H9 (cell line): ENCODE measurements at regions not wholly inside any gene's neighbourhood (a gene's known extent, or its start where the extent isn't known, plus 50 kb on each side); places are given as distances from the start of the nearest gene placed in this dataset.
A peak's percentile ranks its signal among the peaks of the same experiment; 100 is the strongest.

Source experiments
- DNase-seq: peaks from one replicate; pipeline ENCODE4 v3.0.0-alpha.2; 2017
- H2AFZ ChIP-seq: one replicate; pipeline ENCODE4 v1.6.1; 2013; ENCODE audit warnings: mild to moderate bottlenecking, low read length, control low read depth, moderate library complexity
- H2AK5ac ChIP-seq: 2 replicates; pipeline ENCODE4 v1.6.1; 2013; ENCODE audit warnings: low read length, control low read depth, mixed read lengths; ENCODE audit not compliant: insufficient read length
- H2BK120ac ChIP-seq: one replicate; pipeline ENCODE4 v1.6.1; 2013; ENCODE audit warnings: low read depth, mild to moderate bottlenecking, low read length, control low read depth, inconsistent platforms; ENCODE audit not compliant: poor library complexity, severe bottlenecking
- H2BK12ac ChIP-seq: 2 replicates; pipeline ENCODE4 v1.6.1; 2013; ENCODE audit warnings: low read length, control low read depth, mixed read lengths, low read depth; ENCODE audit not compliant: insufficient read length
- H2BK15ac ChIP-seq: 2 replicates; pipeline ENCODE4 v1.6.1; 2013; ENCODE audit warnings: low read depth, low read length, control low read depth
- H2BK20ac ChIP-seq: one replicate; pipeline ENCODE4 v1.6.1; 2013; ENCODE audit warnings: low read depth, mild to moderate bottlenecking, low read length, control low read depth, inconsistent platforms; ENCODE audit not compliant: poor library complexity, severe bottlenecking
- H2BK5ac ChIP-seq: 2 replicates; pipeline ENCODE4 v1.6.1; 2013; ENCODE audit warnings: low read length, control low read depth, mixed read lengths; ENCODE audit not compliant: insufficient read length
- H3K14ac ChIP-seq: 2 replicates; pipeline ENCODE4 v1.6.1; 2013; ENCODE audit warnings: low read length, control low read depth; ENCODE audit not compliant: insufficient read depth
- H3K18ac ChIP-seq: 2 replicates; pipeline ENCODE4 v1.6.1; 2013; ENCODE audit warnings: low read depth, mild to moderate bottlenecking, mixed read lengths, low read length, control low read depth; ENCODE audit not compliant: insufficient read length
- H3K23ac ChIP-seq: 2 replicates; pipeline ENCODE4 v1.6.1; 2013; ENCODE audit warnings: low read length, control low read depth, mixed read lengths, low read depth; ENCODE audit not compliant: insufficient read length
- H3K23me2 ChIP-seq: 2 replicates; pipeline ENCODE4 v1.6.1; 2013; ENCODE audit warnings: low read depth, mild to moderate bottlenecking, mixed read lengths, low read length, control low read depth; ENCODE audit not compliant: insufficient read length, poor library complexity, severe bottlenecking
- H3K27ac ChIP-seq: 2 replicates; pipeline ENCODE4 v1.5.1; 2013; ENCODE audit warnings: low read length, control low read depth, mixed read lengths, low read depth; ENCODE audit not compliant: insufficient read length
- H3K27me3 ChIP-seq: 2 replicates; pipeline ENCODE4 v1.6.1; 2013; ENCODE audit warnings: low read length, control low read depth, inconsistent platforms; ENCODE audit not compliant: insufficient read depth
- H3K4ac ChIP-seq: 2 replicates; pipeline ENCODE4 v1.6.1; 2013; ENCODE audit warnings: low read depth, mild to moderate bottlenecking, control low read depth, inconsistent platforms, low read length, moderate library complexity
- H3K4me1 ChIP-seq: 2 replicates; pipeline ENCODE4 v1.6.1; 2013; ENCODE audit warnings: low read length, control low read depth, inconsistent platforms; ENCODE audit not compliant: insufficient read depth
- H3K4me2 ChIP-seq: 2 replicates; pipeline ENCODE4 v1.6.1; 2013; ENCODE audit warnings: low read length, control low read depth, mixed read lengths; ENCODE audit not compliant: insufficient read length, insufficient read depth
- H3K56ac ChIP-seq: 2 replicates; pipeline ENCODE4 v1.6.1; 2013; ENCODE audit warnings: low read depth, mild to moderate bottlenecking, mixed read lengths, low read length, control low read depth; ENCODE audit not compliant: insufficient read length
- H3K79me1 ChIP-seq: 2 replicates; pipeline ENCODE4 v1.6.1; 2013; ENCODE audit warnings: low read depth, mild to moderate bottlenecking, moderate library complexity, low read length, control low read depth, inconsistent platforms; ENCODE audit not compliant: insufficient read depth, poor library complexity, severe bottlenecking
- H3K79me2 ChIP-seq: 2 replicates; pipeline ENCODE4 v1.6.1; 2013; ENCODE audit warnings: low read length, control low read depth, inconsistent platforms; ENCODE audit not compliant: insufficient read depth
- H3K9ac ChIP-seq: 2 replicates; pipeline ENCODE4 v1.6.1; 2013; ENCODE audit warnings: low read length, control low read depth, mixed read lengths; ENCODE audit not compliant: insufficient read length; ENCODE audit errors: extremely low read depth
- H3K9me3 ChIP-seq: one replicate; pipeline ENCODE4 v1.6.1; 2013; ENCODE audit warnings: low read depth, low read length, inconsistent platforms; ENCODE audit not compliant: control insufficient read depth
- H3T11ph ChIP-seq: one replicate; pipeline ENCODE4 v1.6.1; 2013; ENCODE audit warnings: mild to moderate bottlenecking, low read length, control low read depth, inconsistent platforms
- H4K20me1 ChIP-seq: one replicate; pipeline ENCODE4 v1.6.1; 2013; ENCODE audit not compliant: control insufficient read depth, insufficient read length, insufficient read depth
- H4K5ac ChIP-seq: 2 replicates; pipeline ENCODE4 v1.6.1; 2013; ENCODE audit warnings: low read depth, mild to moderate bottlenecking, mixed read lengths, low read length, control low read depth; ENCODE audit not compliant: insufficient read length
- H4K8ac ChIP-seq: replicated peaks from 2 replicates; pipeline ENCODE4 v1.6.1; 2013; ENCODE audit warnings: low read length, control low read depth, mixed read lengths, low read depth; ENCODE audit not compliant: insufficient read length
- H4K91ac ChIP-seq: 2 replicates; pipeline ENCODE4 v1.6.1; 2013; ENCODE audit warnings: low read depth, mild to moderate bottlenecking, moderate library complexity, mixed read lengths, low read length, control low read depth; ENCODE audit not compliant: insufficient read length
- H3K27ac Mint-ChIP-seq, 3 experiments: 2 replicates in 2 of 3; 3 replicates in 1 of 3; pipeline ENCODE4 v1.8.0; 2020 to 2021; ENCODE audit warnings: mixed read lengths in 3 of 3, mild to moderate bottlenecking in 1 of 3, moderate library complexity in 1 of 3
- H3K27me3 Mint-ChIP-seq: 2 replicates; pipeline ENCODE4 v1.8.0; 2021; ENCODE audit warnings: low read depth, mild to moderate bottlenecking, moderate library complexity, mixed read lengths
- H3K36me3 Mint-ChIP-seq, 3 experiments: 2 replicates in 2 of 3; 3 replicates in 1 of 3; pipeline ENCODE4 v1.8.0; 2020 to 2021; ENCODE audit warnings: low read depth in 3 of 3, mixed read lengths in 3 of 3; ENCODE audit not compliant: insufficient read depth in 1 of 3
- H3K4me1 Mint-ChIP-seq, 2 experiments: 2 replicates each; pipeline ENCODE4 v1.8.0; 2020; ENCODE audit warnings: mixed read lengths in 2 of 2
- H3K4me3 Mint-ChIP-seq, 2 experiments: 2 replicates in 1 of 2; 3 replicates in 1 of 2; pipeline ENCODE4 v1.8.0; 2020 to 2021; ENCODE audit warnings: mild to moderate bottlenecking in 2 of 2, mixed read lengths in 2 of 2, moderate library complexity in 1 of 2
- H3K9me3 Mint-ChIP-seq, 2 experiments: 2 replicates in 1 of 2; 3 replicates in 1 of 2; pipeline ENCODE4 v1.8.0; 2020; ENCODE audit warnings: mild to moderate bottlenecking in 2 of 2, mixed read lengths in 2 of 2, moderate library complexity in 1 of 2
- CTCF ChIP-seq: fragments of 200-600 bp; sonication (generic); conservative IDR thresholded peaks from 3 replicates; pipeline ENCODE4 v1.8.0; 2021; ENCODE audit warnings: antibody characterized with exemption, mild to moderate bottlenecking
- WGBS: extraction: QIAGEN DNeasy Blood & Tissue Kit; methylation state at CpG from one replicate; pipeline ENCODE4 v1.1.7; 2013; ENCODE audit warnings: missing lambda C conversion rate, low lambda C conversion rate, mixed read lengths; ENCODE audit not compliant: insufficient read length; ENCODE audit errors: extremely low coverage; 5-methylcytosine and 5-hydroxymethylcytosine counted together

GRCh38 chr7:130910949-130911944, 177.2 kb upstream of the KLF14 start:
- peak overlapping the region; percentile 95 to 97 (median 96) for H3K27ac Mint-ChIP-seq
- no peaks in the 10 kb centered on the region for H3K27me3 Mint-ChIP-seq
- peak; percentile 61 for DNase-seq
- Histone ChIP-seq H4K91ac (no peak overlapping the region), H2AK5ac (no peak overlapping the region), H3K18ac (peak overlapping the region; percentile 93), H3K27ac (peak overlapping the region; percentile 54), H3K14ac (peak overlapping the region; percentile 62; the same call in 1 of the 2 replicates), H2BK20ac (no peak overlapping the region), H3K56ac (no peak overlapping the region), H3K4ac (no peak overlapping the region), H3K79me2 (no peaks in the 10 kb centered on the region), H2BK15ac (no peak overlapping the region), H3K23me2 (peaks cover 4% of the 10 kb centered on the region), H3K9me3 (no peaks in the 10 kb centered on the region), H2BK12ac (no peak overlapping the region), H3K79me1 (no peaks in the 10 kb centered on the region), H4K5ac (peak overlapping the region; percentile 43), H3T11ph (no peak overlapping the region), H3K4me2 (peak overlapping the region; percentile 77), H3K23ac (no peak overlapping the region), H2BK120ac (no peak overlapping the region), H2AFZ (no peak overlapping the region), H2BK5ac (no peak overlapping the region), H4K8ac (no peak overlapping the region), H3K27me3 (no peaks in the 10 kb centered on the region), H3K4me1 (peaks cover 30% of the 10 kb centered on the region; the same call in 1 of the 2 replicates), H4K20me1 (no peaks in the 10 kb centered on the region), H3K9ac (no peak overlapping the region)
- H3K9me3 Mint-ChIP-seq, result no peaks in the 10 kb centered on the region
- no CpG with 5 or more reads among the region's 7 CpGs for WGBS
- peak overlapping the region; percentile 40 to 66 for H3K4me3 Mint-ChIP-seq
- H3K36me3 Mint-ChIP-seq, result no peaks in the 10 kb centered on the region
- H3K4me1 Mint-ChIP-seq, result peaks cover 73 to 74% of the 10 kb centered on the region in 2 experiments
- TF ChIP-seq CTCF, result no peak
